Neural cell (in vitro differentiated cells): ENCODE measurements at regions not wholly inside any gene's neighbourhood (a gene's known extent, or its start where the extent isn't known, plus 50 kb on each side); places are given as distances from the start of the nearest gene placed in this dataset.

Experiments used
- H2AFZ ChIP-seq: fragments of 200-600, 300-800 bp; sonication (generic), shearing (Covaris generic); 2 replicates; pipeline ENCODE4 v1.6.0; 2014; ENCODE audit warnings: low read depth, mild to moderate bottlenecking, antibody characterized with exemption, low read length, moderate library complexity
- H3F3A ChIP-seq: fragments of 200-600 bp; shearing (Covaris generic); 2 replicates; pipeline ENCODE4 v1.6.1; 2016; ENCODE audit warnings: mild to moderate bottlenecking, moderate library complexity, mixed read lengths, antibody characterized with exemption, low read length; ENCODE audit not compliant: insufficient read depth, poor library complexity, severe bottlenecking
- H3K27ac ChIP-seq: fragments of 200-600, 300-800 bp; sonication (generic), shearing (Covaris generic); 2 replicates; pipeline ENCODE4 v1.5.1; 2014; ENCODE audit warnings: mild to moderate bottlenecking, low read length, moderate library complexity
- H3K27me3 ChIP-seq: fragments of 300-800, 200-600 bp; sonication (generic), shearing (Covaris generic); 2 replicates; pipeline ENCODE4 v1.6.0; 2014; ENCODE audit warnings: mild to moderate bottlenecking, low read depth, low read length, moderate library complexity; ENCODE audit not compliant: insufficient read depth
- H3K36me3 ChIP-seq: fragments of 300-800, 200-600 bp; sonication (generic), shearing (Covaris generic); 2 replicates; pipeline ENCODE4 v1.5.1; 2014; ENCODE audit warnings: mild to moderate bottlenecking, antibody characterized with exemption, low read length, moderate library complexity; ENCODE audit not compliant: insufficient read depth
- H3K4me2 ChIP-seq: fragments of 300-800, 200-600 bp; sonication (generic), shearing (Covaris generic); 2 replicates; pipeline ENCODE4 v1.6.0; 2014; ENCODE audit warnings: mild to moderate bottlenecking, low read length
- H3K4me3 ChIP-seq: fragments of 300-800, 200-600 bp; sonication (generic), shearing (Covaris generic); 2 replicates; pipeline ENCODE4 v1.5.1; 2014; ENCODE audit warnings: mild to moderate bottlenecking, low read length, moderate library complexity
- H3K79me2 ChIP-seq: fragments of 200-600 bp; shearing (Covaris generic); replicated peaks from 2 replicates; pipeline ENCODE4 v1.6.0; 2014; ENCODE audit warnings: mild to moderate bottlenecking, low read length, moderate library complexity; ENCODE audit not compliant: insufficient read depth
- H3K9ac ChIP-seq: fragments of 300-800, 200-600 bp; sonication (generic), shearing (Covaris generic); 2 replicates; pipeline ENCODE4 v1.6.1; 2016; ENCODE audit warnings: mild to moderate bottlenecking, low read length, mixed read lengths
- H3K9me2 ChIP-seq: fragments of 200-600 bp; shearing (Covaris generic); 2 replicates; pipeline ENCODE4 v1.6.1; 2016; ENCODE audit warnings: mild to moderate bottlenecking, low read length, mixed read lengths; ENCODE audit not compliant: insufficient read depth
- H3K9me3 ChIP-seq: fragments of 200-600, 300-800 bp; sonication (generic), shearing (Covaris generic); 2 replicates; pipeline ENCODE4 v1.6.1; 2016; ENCODE audit warnings: mild to moderate bottlenecking, mixed run types, low read length, moderate library complexity, mixed read lengths
- H4K20me1 ChIP-seq: fragments of 200-600 bp; shearing (Covaris generic); 2 replicates; pipeline ENCODE4 v1.6.1; 2016; ENCODE audit warnings: mild to moderate bottlenecking, mixed run types; ENCODE audit not compliant: insufficient read depth
- EP300 ChIP-seq: fragments of 450-650 bp; conservative IDR thresholded peaks from 2 replicates; pipeline ENCODE4 v1.6.1; 2014; ENCODE audit warnings: antibody characterized with exemption, mild to moderate bottlenecking, moderate library complexity; ENCODE audit not compliant: poor library complexity, severe bottlenecking
- POLR2AphosphoS5 ChIP-seq: IDR thresholded peaks from 2 replicates; pipeline ENCODE4 v1.6.1; 2012
- SMC3 ChIP-seq: fragments of 450-650 bp; conservative IDR thresholded peaks from 2 replicates; pipeline ENCODE4 v1.6.1; 2014; ENCODE audit warnings: antibody characterized with exemption, mild to moderate bottlenecking, moderate library complexity; ENCODE audit not compliant: poor library complexity
- TF ChIP-seq, protein P1 (sequence below): IDR thresholded peaks from 2 replicates; pipeline ENCODE4 v1.6.1; 2012; ENCODE audit warnings: borderline replicate concordance
- TF ChIP-seq, protein P2 (sequence below): fragments of 450-650 bp; IDR thresholded peaks from 2 replicates; pipeline ENCODE4 v1.5.1; 2014; ENCODE audit warnings: antibody characterized with exemption, mild to moderate bottlenecking, moderate library complexity; ENCODE audit not compliant: poor library complexity, severe bottlenecking

DNA sequence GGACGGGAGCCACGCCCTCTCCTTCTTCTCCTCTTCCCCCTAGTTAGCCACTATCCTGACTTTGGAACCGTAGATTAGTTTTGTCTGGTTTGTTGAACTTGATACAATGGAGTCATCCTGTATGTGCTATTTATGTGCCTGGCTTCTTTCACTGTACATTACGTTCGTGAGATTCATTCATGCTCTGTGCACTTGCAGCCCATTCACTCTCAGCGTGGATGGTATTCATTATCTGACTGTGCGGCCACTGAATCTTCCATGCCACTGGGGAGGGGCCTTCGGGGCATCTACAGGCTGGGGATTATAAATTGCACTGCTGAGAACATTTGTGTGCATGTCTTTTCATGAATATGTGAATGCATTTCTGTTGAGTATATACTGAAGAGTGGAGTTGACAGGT lies 262.5 kb downstream of the CDH26 start:
- Histone ChIP-seq H3K9me2 (no peaks in the 10 kb centered on the region), H3K79me2 (no peaks in the 10 kb centered on the region), H3K9me3 (no peaks in the 10 kb centered on the region), H2AFZ (no peak overlapping the region), H3K9ac (no peak overlapping the region), H3K4me3 (no peak overlapping the region), H3K4me2 (no peak overlapping the region), H3K27ac (no peak overlapping the region), H4K20me1 (no peaks in the 10 kb centered on the region), H3F3A (no peaks in the 10 kb centered on the region), H3K36me3 (no peaks in the 10 kb centered on the region), H3K27me3 (no peaks in the 10 kb centered on the region)
- TF ChIP-seq SMC3, result no peak

DNA sequence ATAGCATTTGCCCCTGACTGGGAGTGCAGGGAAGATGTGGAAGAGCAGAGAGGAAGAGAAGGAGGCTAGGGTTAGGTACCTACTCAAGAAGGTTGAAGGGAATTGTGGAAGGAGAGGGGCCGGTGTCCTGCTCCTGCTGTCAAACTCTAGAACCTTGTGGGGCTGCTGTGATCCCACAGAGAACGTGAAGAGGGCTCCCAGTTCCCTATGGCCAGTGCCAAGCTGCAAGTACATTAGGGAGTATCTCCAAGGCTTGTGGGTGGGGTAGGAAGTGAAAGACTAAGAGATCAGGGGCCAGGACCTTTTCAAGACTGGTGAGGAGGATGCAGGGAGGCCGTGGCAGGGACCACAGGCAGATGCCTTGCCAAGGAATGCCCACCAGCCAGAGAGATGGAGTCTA lies 263.4 kb downstream of the CDH26 start:
- Histone ChIP-seq H3K9ac (no peak overlapping the region), H3K9me2 (no peaks in the 10 kb centered on the region), H3K79me2 (no peaks in the 10 kb centered on the region), H3K9me3 (no peaks in the 10 kb centered on the region), H4K20me1 (no peaks in the 10 kb centered on the region), H3K27ac (no peak overlapping the region), H3F3A (no peaks in the 10 kb centered on the region), H3K4me3 (no peak overlapping the region), H3K36me3 (no peaks in the 10 kb centered on the region), H2AFZ (no peak overlapping the region), H3K4me2 (no peak overlapping the region), H3K27me3 (no peaks in the 10 kb centered on the region)
- TF ChIP-seq EP300, result no peak
- TF ChIP-seq SMC3, result no peak
- TF ChIP-seq, protein P1, sequence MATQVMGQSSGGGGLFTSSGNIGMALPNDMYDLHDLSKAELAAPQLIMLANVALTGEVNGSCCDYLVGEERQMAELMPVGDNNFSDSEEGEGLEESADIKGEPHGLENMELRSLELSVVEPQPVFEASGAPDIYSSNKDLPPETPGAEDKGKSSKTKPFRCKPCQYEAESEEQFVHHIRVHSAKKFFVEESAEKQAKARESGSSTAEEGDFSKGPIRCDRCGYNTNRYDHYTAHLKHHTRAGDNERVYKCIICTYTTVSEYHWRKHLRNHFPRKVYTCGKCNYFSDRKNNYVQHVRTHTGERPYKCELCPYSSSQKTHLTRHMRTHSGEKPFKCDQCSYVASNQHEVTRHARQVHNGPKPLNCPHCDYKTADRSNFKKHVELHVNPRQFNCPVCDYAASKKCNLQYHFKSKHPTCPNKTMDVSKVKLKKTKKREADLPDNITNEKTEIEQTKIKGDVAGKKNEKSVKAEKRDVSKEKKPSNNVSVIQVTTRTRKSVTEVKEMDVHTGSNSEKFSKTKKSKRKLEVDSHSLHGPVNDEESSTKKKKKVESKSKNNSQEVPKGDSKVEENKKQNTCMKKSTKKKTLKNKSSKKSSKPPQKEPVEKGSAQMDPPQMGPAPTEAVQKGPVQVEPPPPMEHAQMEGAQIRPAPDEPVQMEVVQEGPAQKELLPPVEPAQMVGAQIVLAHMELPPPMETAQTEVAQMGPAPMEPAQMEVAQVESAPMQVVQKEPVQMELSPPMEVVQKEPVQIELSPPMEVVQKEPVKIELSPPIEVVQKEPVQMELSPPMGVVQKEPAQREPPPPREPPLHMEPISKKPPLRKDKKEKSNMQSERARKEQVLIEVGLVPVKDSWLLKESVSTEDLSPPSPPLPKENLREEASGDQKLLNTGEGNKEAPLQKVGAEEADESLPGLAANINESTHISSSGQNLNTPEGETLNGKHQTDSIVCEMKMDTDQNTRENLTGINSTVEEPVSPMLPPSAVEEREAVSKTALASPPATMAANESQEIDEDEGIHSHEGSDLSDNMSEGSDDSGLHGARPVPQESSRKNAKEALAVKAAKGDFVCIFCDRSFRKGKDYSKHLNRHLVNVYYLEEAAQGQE, result no peak
- no peak for TF ChIP-seq POLR2AphosphoS5

DNA sequence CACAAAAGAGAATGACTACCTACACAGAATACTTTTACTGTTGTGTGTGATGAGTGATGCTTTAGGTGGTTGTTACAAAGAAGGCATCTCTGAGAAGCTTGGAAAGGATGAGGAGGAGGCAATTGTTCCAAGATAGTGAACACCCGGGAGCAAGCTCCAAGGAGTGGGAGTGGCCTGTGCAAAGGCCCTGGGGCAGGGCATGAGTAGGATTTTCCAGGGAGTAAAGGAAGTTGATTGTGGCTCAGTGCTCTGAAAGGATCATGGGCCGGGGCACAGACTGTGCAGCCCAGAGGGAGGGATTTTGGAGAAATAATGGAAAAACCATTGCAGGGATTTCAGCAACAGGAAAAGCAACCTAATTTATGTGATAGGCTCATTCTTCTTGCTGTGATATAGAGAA lies 264.3 kb downstream of the CDH26 start:
- Histone ChIP-seq H3K9me2 (no peaks in the 10 kb centered on the region), H3K4me2 (no peak overlapping the region), H3F3A (no peaks in the 10 kb centered on the region), H3K4me3 (no peak overlapping the region), H3K9ac (no peak overlapping the region), H3K27me3 (no peaks in the 10 kb centered on the region), H3K27ac (no peak overlapping the region), H3K79me2 (no peaks in the 10 kb centered on the region), H2AFZ (no peak overlapping the region), H3K9me3 (no peaks in the 10 kb centered on the region), H4K20me1 (no peaks in the 10 kb centered on the region), H3K36me3 (no peaks in the 10 kb centered on the region)
- TF ChIP-seq POLR2AphosphoS5, result no peak
- TF ChIP-seq, protein P2, sequence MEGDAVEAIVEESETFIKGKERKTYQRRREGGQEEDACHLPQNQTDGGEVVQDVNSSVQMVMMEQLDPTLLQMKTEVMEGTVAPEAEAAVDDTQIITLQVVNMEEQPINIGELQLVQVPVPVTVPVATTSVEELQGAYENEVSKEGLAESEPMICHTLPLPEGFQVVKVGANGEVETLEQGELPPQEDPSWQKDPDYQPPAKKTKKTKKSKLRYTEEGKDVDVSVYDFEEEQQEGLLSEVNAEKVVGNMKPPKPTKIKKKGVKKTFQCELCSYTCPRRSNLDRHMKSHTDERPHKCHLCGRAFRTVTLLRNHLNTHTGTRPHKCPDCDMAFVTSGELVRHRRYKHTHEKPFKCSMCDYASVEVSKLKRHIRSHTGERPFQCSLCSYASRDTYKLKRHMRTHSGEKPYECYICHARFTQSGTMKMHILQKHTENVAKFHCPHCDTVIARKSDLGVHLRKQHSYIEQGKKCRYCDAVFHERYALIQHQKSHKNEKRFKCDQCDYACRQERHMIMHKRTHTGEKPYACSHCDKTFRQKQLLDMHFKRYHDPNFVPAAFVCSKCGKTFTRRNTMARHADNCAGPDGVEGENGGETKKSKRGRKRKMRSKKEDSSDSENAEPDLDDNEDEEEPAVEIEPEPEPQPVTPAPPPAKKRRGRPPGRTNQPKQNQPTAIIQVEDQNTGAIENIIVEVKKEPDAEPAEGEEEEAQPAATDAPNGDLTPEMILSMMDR, result no peak
